ENCODE measurements at regions not wholly inside any gene's neighbourhood (a gene's known extent, or its start where the extent isn't known, plus 50 kb on each side); places are given as distances from the start of the nearest gene placed in this dataset.
A peak's percentile ranks its signal among the peaks of the same experiment; 100 is the strongest.
"Not testable (repeated sequence)": the region's sequence is repeated elsewhere in the genome, so short reads cannot be mapped to it uniquely, and the experiment has no call there.

DNA sequence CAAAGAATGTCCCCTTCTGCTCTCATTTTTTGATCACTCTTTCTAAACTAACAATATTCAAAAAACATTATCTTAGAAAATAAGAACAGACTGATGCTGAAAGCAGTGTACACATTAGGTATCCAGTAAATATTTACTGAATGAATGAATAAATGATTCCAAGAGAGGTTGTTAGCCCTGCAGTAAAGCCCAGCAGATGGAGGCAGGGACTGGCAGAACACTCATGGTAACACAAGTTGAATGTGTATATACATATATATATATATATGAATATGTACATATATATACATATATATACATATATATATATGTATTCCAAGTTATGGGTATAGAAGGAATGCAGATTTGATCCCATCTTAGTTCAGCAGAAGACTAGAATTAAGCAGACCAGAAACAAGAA, 546.3 kb downstream of the RAB38 start:
- CTCF ChIA-PET: no interaction called here
- DNase-seq (ENCODE audit: low spot score): no peak
- POLR2A ChIA-PET (ENCODE audit: low non-redundant PET): no interaction called here
- H3K27ac ChIP-seq: no peak overlapping the region
- TF ChIP-seq, protein P1, sequence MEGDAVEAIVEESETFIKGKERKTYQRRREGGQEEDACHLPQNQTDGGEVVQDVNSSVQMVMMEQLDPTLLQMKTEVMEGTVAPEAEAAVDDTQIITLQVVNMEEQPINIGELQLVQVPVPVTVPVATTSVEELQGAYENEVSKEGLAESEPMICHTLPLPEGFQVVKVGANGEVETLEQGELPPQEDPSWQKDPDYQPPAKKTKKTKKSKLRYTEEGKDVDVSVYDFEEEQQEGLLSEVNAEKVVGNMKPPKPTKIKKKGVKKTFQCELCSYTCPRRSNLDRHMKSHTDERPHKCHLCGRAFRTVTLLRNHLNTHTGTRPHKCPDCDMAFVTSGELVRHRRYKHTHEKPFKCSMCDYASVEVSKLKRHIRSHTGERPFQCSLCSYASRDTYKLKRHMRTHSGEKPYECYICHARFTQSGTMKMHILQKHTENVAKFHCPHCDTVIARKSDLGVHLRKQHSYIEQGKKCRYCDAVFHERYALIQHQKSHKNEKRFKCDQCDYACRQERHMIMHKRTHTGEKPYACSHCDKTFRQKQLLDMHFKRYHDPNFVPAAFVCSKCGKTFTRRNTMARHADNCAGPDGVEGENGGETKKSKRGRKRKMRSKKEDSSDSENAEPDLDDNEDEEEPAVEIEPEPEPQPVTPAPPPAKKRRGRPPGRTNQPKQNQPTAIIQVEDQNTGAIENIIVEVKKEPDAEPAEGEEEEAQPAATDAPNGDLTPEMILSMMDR (conservative IDR thresholded peaks at IDR 0.05; ENCODE audit: low read depth): no peak

DNA sequence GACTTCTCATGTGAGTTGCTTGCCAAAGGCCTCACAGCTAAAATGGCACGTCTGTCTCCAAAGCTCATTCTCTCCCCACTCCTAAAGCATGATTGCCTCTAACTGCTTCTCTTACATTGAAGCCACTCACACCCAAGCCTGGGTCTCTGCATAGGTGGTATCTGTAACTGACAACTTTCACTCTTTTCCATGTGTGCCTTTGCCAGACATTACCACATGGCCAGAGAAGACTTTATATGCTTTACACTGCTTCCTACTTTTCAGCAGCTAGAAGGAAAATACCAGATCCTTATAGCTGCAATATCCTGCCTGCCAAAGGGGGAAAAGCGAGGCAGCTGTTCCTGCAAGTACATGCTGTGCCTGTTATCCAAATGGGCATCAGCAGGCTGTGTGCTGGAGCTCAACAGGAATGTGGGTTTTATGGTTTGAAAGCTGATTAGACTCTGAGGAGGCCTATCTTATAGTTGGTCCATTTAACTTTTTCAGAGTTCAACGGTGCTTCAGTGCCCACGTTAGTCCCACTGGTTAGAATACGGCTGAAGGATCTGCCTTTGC, 547.1 kb downstream of the RAB38 start:
- ChIA-PET CTCF (interaction anchor here (0.7 kb wide), 1 partner anchor 110 kb away, joined by 3 read pairs; no protein-coding TSS in a partner anchor), POLR2A (ENCODE audit: low non-redundant PET) (no interaction called here)
- DNase-seq (ENCODE audit: low spot score): no peak
- H3K27ac ChIP-seq: no peak overlapping the region
- TF ChIP-seq, protein P1 (conservative IDR thresholded peaks at IDR 0.05; ENCODE audit: low read depth): no peak

DNA sequence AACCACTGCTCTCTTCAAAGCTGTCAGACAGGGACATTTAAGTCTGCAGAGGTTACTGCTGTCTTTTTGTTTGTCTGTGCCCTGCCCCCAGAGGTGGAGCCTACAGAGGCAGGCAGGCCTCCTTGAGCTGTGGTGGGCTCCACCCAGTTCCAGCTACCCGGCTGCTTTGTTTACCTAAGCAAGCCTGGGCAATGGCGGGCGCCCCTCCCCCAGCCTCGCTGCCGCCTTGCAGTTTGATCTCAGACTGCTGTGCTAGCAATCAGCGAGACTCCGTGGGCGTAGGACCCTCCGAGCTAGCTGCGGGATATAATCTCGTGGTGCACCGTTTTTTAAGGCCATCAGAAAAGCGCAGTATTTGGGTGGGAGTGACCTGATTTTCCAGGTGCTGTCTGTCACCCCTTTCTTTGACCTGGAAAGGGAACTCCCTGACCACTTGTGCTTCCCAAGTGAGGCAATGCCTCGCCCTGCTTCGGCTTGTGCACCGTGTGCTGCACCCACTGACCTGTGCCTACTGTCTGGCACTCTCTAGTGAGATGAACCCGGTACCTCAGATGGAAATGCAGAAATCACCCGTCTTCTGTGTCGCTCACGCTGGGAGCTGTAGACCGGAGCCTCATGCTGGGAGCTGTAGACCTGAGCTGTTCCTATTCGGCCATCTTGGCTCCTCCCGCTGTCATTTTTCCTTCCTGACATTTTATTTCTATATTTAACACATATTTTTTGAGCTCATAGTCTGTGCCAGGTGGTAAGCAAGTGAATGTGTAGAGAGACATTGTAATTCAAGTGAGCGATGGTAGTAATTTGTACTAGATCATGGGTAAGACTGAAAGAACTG, 551.5 kb downstream of the RAB38 start:
- POLR2A ChIA-PET (ENCODE audit: low non-redundant PET); DNase-seq (ENCODE audit: low spot score); H3K27ac ChIP-seq; CTCF ChIA-PET: not testable (repeated sequence)

DNA sequence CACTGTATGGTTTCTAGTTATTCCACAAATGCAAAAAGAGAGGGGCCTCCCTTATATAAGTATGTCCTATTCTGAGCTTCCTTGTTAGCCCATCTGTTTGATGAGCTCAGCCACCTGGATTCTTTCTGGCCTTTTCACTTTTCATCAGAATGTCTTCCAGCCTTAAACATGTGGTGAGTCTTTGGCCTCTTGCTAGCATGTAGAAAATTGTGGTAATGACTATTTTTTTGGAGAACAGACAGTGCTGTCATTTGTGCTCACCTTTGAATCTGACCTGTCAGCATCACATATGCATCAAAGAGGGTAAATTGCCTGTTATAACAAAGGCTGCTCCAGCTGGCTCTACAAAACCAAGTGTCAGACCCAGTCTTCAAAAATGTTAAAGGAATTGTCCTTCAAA, 558.7 kb downstream of the RAB38 start:
- no peak for DNase-seq (ENCODE audit: low spot score)
- TF ChIP-seq, protein P1 (conservative IDR thresholded peaks at IDR 0.05; ENCODE audit: low read depth): no peak
- no peak overlapping the region for H3K27ac ChIP-seq
- ChIA-PET CTCF (no interaction called here), POLR2A (ENCODE audit: low non-redundant PET) (no interaction called here)

DNA sequence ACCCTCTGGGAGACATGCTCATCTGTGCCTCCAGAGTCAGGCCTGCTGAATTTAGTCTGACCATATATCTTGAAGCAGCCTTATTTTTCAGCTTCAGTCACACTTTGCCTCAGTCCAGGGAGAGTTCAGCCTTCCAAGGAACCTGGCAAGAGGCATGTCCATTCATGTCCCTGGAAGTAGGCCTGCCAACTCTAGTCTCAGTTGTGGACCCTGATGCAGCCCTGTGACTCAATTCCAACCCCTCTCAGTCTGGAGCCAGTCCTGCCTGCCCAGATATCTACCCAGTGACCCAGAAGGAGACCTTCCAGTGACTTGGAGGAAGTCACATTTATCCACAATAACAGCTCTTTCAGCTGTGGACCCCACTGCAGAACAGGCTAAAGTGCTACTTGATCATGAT, 566.6 kb downstream of the TMEM135 start:
- H3K27ac ChIP-seq: 0 out of 2 replicates have a peak overlapping the region, but pooled peaks have one; percentile 11
- TF ChIP-seq, protein P1 (conservative IDR thresholded peaks at IDR 0.05; ENCODE audit: low read depth): no peak
- POLR2A ChIA-PET (ENCODE audit: low non-redundant PET): no interaction called here
- CTCF ChIA-PET: interaction anchor here (0.5 kb wide), 1 partner anchor 1718 kb away, joined by 6 read pairs; no protein-coding TSS in a partner anchor
- peak; percentile 10 for DNase-seq (ENCODE audit: low spot score)

DNA sequence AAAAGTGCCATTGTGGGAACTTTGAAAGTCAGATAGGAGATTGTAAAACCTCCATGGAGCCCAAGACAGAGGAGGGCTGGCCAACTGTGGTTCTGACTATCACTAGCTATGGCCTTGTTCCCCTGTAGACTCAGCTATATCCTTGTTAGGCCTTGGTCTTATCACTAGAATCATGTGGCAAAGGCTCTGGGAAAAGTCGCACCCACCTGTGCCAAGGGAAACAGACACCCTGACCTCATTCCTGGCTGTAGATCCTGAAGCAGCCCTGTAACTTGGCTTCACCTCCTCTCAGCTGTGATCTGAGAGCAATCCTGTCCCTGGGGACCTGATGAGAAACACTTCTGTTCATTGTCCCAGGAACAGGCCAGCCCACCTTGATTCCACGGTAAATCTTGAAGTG, 566.2 kb downstream of the TMEM135 start:
- H3K27ac ChIP-seq: 0 out of 2 replicates have a peak overlapping the region, but pooled peaks have one; percentile 11
- POLR2A ChIA-PET (ENCODE audit: low non-redundant PET): no interaction called here
- TF ChIP-seq, protein P1 (conservative IDR thresholded peaks at IDR 0.05; ENCODE audit: low read depth): no peak
- CTCF ChIA-PET: interaction anchor here (0.7 kb wide), 1 partner anchor 54 kb away, joined by 4 read pairs; no protein-coding TSS in a partner anchor
- DNase-seq (ENCODE audit: low spot score): no peak

DNA sequence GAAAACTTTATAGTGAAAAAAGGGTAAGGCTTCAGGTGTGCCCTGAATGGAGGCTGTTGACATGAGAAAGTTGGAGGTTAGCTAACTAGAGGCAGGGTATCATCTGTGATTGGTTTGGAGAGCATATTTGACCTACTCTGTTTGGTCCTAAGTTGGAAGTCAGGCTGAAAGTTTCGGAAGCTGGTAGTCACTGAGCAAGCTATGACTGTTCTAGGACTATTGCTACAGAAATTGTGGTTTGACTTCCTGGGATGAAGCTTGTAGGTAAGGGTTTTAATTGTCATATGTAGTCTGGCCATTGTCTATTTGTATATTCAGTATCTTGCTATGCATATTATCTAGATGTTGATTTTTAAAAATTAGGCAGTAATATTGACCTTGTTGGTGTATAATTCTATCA, 565.0 kb downstream of the TMEM135 start:
- DNase-seq (ENCODE audit: low spot score): no peak
- CTCF ChIA-PET: interaction anchor here (0.6 kb wide), 1 partner anchor 96 kb away, joined by 3 read pairs; no protein-coding TSS in a partner anchor
- H3K27ac ChIP-seq: no peak overlapping the region
- TF ChIP-seq, protein P1 (conservative IDR thresholded peaks at IDR 0.05; ENCODE audit: low read depth): no peak
- POLR2A ChIA-PET (ENCODE audit: low non-redundant PET): no interaction called here

Measured in RWPE1 (cell line).